Loucy (cell line): ENCODE measurements at regions not wholly inside any gene's neighbourhood (a gene's known extent, or its start where the extent isn't known, plus 50 kb on each side); places are given as distances from the start of the nearest gene placed in this dataset.

Experiments used
- H2AFZ ChIP-seq: fragments of 200-600 bp; sonication (generic); 2 replicates; pipeline ENCODE4 v1.6.0; 2016; ENCODE audit warnings: antibody characterized with exemption, mild to moderate bottlenecking, low read length, moderate library complexity
- H3F3A ChIP-seq: fragments of 200-600 bp; 2 replicates; pipeline ENCODE4 v1.6.0; 2016; ENCODE audit warnings: antibody characterized with exemption, low read depth, mild to moderate bottlenecking
- H3K27me3 ChIP-seq: fragments of 200-600 bp; sonication (generic); 2 replicates; pipeline ENCODE4 v1.6.1; 2014; ENCODE audit warnings: low read length, mild to moderate bottlenecking; ENCODE audit not compliant: insufficient read depth, poor library complexity, severe bottlenecking
- H3K36me3 ChIP-seq: fragments of 200-600 bp; sonication (generic); 2 replicates; pipeline ENCODE4 v1.6.1; 2016; ENCODE audit warnings: low read length; ENCODE audit not compliant: insufficient read depth
- H3K4me1 ChIP-seq: fragments of 200-600 bp; sonication (generic); 2 replicates; pipeline ENCODE4 v1.5.1; 2014; ENCODE audit warnings: low read length, mild to moderate bottlenecking; ENCODE audit not compliant: insufficient read depth, poor library complexity, severe bottlenecking
- H3K4me2 ChIP-seq: fragments of 200-600 bp; sonication (generic); 2 replicates; pipeline ENCODE4 v1.6.0; 2014; ENCODE audit warnings: antibody characterized with exemption, low read length, low read depth, mild to moderate bottlenecking; ENCODE audit not compliant: poor library complexity, severe bottlenecking
- H3K4me3 ChIP-seq: fragments of 200-600 bp; sonication (generic); 2 replicates; pipeline ENCODE4 v1.5.1; 2014; ENCODE audit warnings: low read length, mild to moderate bottlenecking, mixed read lengths; ENCODE audit not compliant: poor library complexity, severe bottlenecking
- H3K79me2 ChIP-seq: fragments of 200-600 bp; sonication (generic); 2 replicates; pipeline ENCODE4 v1.6.1; 2014; ENCODE audit warnings: low read length; ENCODE audit not compliant: insufficient read depth
- H3K9ac ChIP-seq: fragments of 200-600 bp; sonication (generic); 2 replicates; pipeline ENCODE4 v1.6.0; 2014; ENCODE audit warnings: mild to moderate bottlenecking, low read depth, low read length, moderate library complexity; ENCODE audit not compliant: poor library complexity, severe bottlenecking
- H3K9me2 ChIP-seq: fragments of 200-600 bp; sonication (generic); replicated peaks from 2 replicates; pipeline ENCODE4 v1.6.1; 2016; ENCODE audit warnings: low read depth, low read length, mixed read lengths
- H3K9me3 ChIP-seq: fragments of 200-600 bp; sonication (generic); 2 replicates; pipeline ENCODE4 v1.6.1; 2014; ENCODE audit warnings: mild to moderate bottlenecking, antibody characterized with exemption, low read length, low read depth; ENCODE audit not compliant: insufficient read depth
- H4K20me1 ChIP-seq: fragments of 200-600 bp; sonication (generic); 2 replicates; pipeline ENCODE4 v1.6.0; 2014; ENCODE audit warnings: antibody characterized with exemption, low read length, mild to moderate bottlenecking; ENCODE audit not compliant: insufficient read depth, poor library complexity, severe bottlenecking
- EZH2phosphoT487 ChIP-seq: fragments of 200-600 bp; IDR thresholded peaks from 2 replicates; pipeline ENCODE4 v1.6.1; 2018; ENCODE audit warnings: antibody characterized with exemption, mild to moderate bottlenecking, moderate library complexity, borderline replicate concordance
- TF ChIP-seq, protein P1 (sequence below): fragments of 200-600 bp; sonication (generic); conservative IDR thresholded peaks from 2 replicates; pipeline ENCODE4 v1.5.1; 2014; ENCODE audit warnings: mild to moderate bottlenecking, antibody characterized with exemption, low read length

DNA sequence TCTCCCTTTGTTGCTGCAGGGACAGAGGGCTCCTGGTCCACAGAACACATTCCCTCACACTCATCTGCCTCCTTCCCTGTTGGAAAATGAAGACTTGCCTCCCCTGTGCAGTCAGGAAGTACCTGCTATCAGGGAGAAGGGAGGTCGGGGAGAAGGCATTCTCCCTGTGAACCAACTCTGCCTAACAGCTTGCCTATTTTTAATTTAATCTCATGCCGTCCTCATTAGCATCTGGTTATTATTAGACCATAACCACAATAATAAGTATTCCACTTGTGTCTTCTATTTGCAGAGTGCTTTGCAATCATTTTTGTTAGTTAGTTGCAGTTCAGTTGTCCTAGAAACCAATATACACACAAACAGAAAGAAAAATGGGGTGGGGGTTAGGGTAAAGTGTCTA lies 232.6 kb upstream of the SKOR2 start:
- Histone ChIP-seq H3K36me3 (no peaks in the 10 kb centered on the region), H3K4me2 (no peak overlapping the region), H2AFZ (no peak overlapping the region), H3K4me1 (no peaks in the 10 kb centered on the region), H3K9me3 (no peaks in the 10 kb centered on the region), H4K20me1 (no peaks in the 10 kb centered on the region), H3K4me3 (no peak overlapping the region), H3K79me2 (no peaks in the 10 kb centered on the region), H3K9me2 (no peaks in the 10 kb centered on the region), H3F3A (no peaks in the 10 kb centered on the region), H3K9ac (no peak overlapping the region), H3K27me3 (no peaks in the 10 kb centered on the region)
- TF ChIP-seq EZH2phosphoT487 = no peak
- TF ChIP-seq, protein P1, sequence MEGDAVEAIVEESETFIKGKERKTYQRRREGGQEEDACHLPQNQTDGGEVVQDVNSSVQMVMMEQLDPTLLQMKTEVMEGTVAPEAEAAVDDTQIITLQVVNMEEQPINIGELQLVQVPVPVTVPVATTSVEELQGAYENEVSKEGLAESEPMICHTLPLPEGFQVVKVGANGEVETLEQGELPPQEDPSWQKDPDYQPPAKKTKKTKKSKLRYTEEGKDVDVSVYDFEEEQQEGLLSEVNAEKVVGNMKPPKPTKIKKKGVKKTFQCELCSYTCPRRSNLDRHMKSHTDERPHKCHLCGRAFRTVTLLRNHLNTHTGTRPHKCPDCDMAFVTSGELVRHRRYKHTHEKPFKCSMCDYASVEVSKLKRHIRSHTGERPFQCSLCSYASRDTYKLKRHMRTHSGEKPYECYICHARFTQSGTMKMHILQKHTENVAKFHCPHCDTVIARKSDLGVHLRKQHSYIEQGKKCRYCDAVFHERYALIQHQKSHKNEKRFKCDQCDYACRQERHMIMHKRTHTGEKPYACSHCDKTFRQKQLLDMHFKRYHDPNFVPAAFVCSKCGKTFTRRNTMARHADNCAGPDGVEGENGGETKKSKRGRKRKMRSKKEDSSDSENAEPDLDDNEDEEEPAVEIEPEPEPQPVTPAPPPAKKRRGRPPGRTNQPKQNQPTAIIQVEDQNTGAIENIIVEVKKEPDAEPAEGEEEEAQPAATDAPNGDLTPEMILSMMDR = no peak

DNA sequence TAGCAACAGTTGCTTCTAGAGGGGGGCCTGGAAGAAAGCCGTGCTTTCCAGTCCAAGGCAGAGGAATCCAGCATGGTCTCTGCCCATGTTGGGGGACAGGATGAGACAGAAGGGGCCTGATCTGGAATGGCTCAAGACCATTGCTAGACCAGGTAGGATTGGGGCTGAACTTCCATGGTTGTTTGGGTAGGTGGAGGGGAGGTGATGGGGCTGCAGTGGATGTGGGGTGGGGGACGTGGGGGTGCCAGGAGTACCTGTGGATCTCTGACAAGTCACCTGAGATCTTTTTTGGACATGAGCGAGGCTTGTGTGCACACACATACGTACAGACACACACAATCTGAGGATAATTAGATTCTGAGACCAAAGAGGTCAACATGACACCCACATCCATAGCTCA lies 228.7 kb upstream of the SKOR2 start:
- H3F3A ChIP-seq = no peaks in the 10 kb centered on the region
- H3K9ac ChIP-seq = no peak overlapping the region
- H3K9me3 ChIP-seq = no peaks in the 10 kb centered on the region
- H3K4me1 ChIP-seq = no peaks in the 10 kb centered on the region
- H3K27me3 ChIP-seq = no peaks in the 10 kb centered on the region
- no peak overlapping the region for H3K4me3 ChIP-seq
- TF ChIP-seq, protein P1 = no peak
- no peak for TF ChIP-seq EZH2phosphoT487
- no peaks in the 10 kb centered on the region for H3K36me3 ChIP-seq
- H4K20me1 ChIP-seq = no peaks in the 10 kb centered on the region
- no peaks in the 10 kb centered on the region for H3K79me2 ChIP-seq
- no peak overlapping the region for H3K4me2 ChIP-seq
- no peaks in the 10 kb centered on the region for H3K9me2 ChIP-seq
- no peak overlapping the region for H2AFZ ChIP-seq

DNA sequence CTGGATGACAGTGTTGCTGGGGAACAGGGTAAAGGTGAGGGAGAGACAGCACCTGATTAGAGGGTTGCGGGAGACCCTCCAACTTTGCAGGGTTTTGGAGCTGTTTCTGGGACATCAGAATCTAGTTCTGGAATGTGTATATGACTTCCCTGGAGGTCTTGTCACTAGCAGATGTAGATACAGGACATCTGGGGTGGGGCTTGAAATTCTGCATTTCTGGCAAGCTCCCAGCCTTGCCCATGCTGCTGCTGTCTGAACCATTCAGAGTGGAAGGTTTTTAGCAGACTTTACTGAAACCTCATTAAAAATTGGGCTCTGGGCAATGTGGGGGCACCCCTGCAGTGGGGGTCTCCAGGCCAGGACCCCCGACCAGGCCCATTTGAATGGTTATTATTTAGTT lies 220.3 kb upstream of the SKOR2 start:
- H2AFZ ChIP-seq = no peak overlapping the region
- H3K4me3 ChIP-seq = no peak overlapping the region
- no peaks in the 10 kb centered on the region for H3K36me3 ChIP-seq
- H3F3A ChIP-seq = no peaks in the 10 kb centered on the region
- no peaks in the 10 kb centered on the region for H3K9me2 ChIP-seq
- H3K4me2 ChIP-seq = no peak overlapping the region
- H3K9me3 ChIP-seq = no peaks in the 10 kb centered on the region
- H4K20me1 ChIP-seq = no peaks in the 10 kb centered on the region
- no peaks in the 10 kb centered on the region for H3K4me1 ChIP-seq
- no peak for TF ChIP-seq EZH2phosphoT487
- TF ChIP-seq, protein P1 = no peak
- no peaks in the 10 kb centered on the region for H3K27me3 ChIP-seq
- H3K9ac ChIP-seq = no peak overlapping the region
- H3K79me2 ChIP-seq = no peaks in the 10 kb centered on the region
